T-cell (primary cell): ENCODE measurements at regions not wholly inside any gene's neighbourhood (a gene's known extent, or its start where the extent isn't known, plus 50 kb on each side); places are given as distances from the start of the nearest gene placed in this dataset.

Source experiments
- ATAC-seq, 4 experiments: fragments of 200-7000 bp in 3 of 4; fragments of 150-1000 bp in 1 of 4; cut with Tn5 transposase; replicated peaks in 1 of 4; 1 replicate in 3 of 4; 2 replicates in 1 of 4; pipeline ENCODE4 v1.10.0; 2021; ENCODE audit warnings: moderate library complexity in 3 of 4, mild to moderate bottlenecking in 2 of 4, moderate number of reproducible peaks in 1 of 4
- CTCF ChIA-PET, 2 donors: fragments of 300-600 bp; sonication (Branson Sonifier 250); formaldehyde crosslinking; loops; one replicate each; lab custom pipeline; 2022; ENCODE audit warnings: antibody characterized with exemption in 2 of 2; lab: Charles Lee
- POLR2A ChIA-PET, 2 donors: fragments of 300-600 bp; sonication (Branson Sonifier 250); formaldehyde crosslinking; loops; one replicate each; lab custom pipeline; 2022; ENCODE audit warnings: antibody characterized with exemption in 2 of 2; lab: Charles Lee
- DNase-seq, 35 experiments: peaks; one replicate each; pipeline versions ENCODE4 v3.0.0 to v3.0.0-alpha.2; 2013 to 2023
- H3K27ac ChIP-seq: one replicate; pipeline ENCODE4 v1.5.1; 2013; ENCODE audit warnings: low read length
- H3K27me3 ChIP-seq, 2 experiments: replicated peaks in 1 of 2; 1 replicate in 1 of 2; 2 replicates in 1 of 2; pipeline versions ENCODE4 v1.6.1 to v1.7.0; 2013; ENCODE audit warnings: low read length in 1 of 2, mixed read lengths in 1 of 2; ENCODE audit not compliant: control insufficient read depth in 2 of 2, insufficient read depth in 2 of 2; ENCODE audit errors: extremely low read depth in 1 of 2
- H3K36me3 ChIP-seq, 2 donors: 1 replicate in 1 of 2; 2 replicates in 1 of 2; pipeline versions ENCODE4 v1.6.1 to v1.7.0; 2013; ENCODE audit warnings: low read length in 1 of 2; ENCODE audit not compliant: control insufficient read depth in 2 of 2, insufficient read depth in 1 of 2; ENCODE audit errors: extremely low read depth in 1 of 2
- H3K4me1 ChIP-seq, 2 experiments: 1 replicate in 1 of 2; 2 replicates in 1 of 2; pipeline versions ENCODE4 v1.6.1 to v1.7.0; 2013; ENCODE audit warnings: low read length in 2 of 2, mixed read lengths in 1 of 2; ENCODE audit not compliant: insufficient read depth in 2 of 2, control insufficient read depth in 1 of 2; ENCODE audit errors: extremely low read depth in 1 of 2
- H3K4me3 ChIP-seq, 2 donors: 1 replicate in 1 of 2; 2 replicates in 1 of 2; pipeline versions ENCODE4 v1.5.1 to v1.7.0; 2013; ENCODE audit warnings: mild to moderate bottlenecking in 2 of 2, low read length in 1 of 2, moderate library complexity in 1 of 2; ENCODE audit not compliant: control insufficient read depth in 1 of 2; ENCODE audit errors: extremely low read depth in 1 of 2
- H3K9me3 ChIP-seq: 2 replicates; pipeline ENCODE4 v1.7.0; 2013
- H3K27ac Mint-ChIP-seq, 2 donors: one replicate each; pipeline ENCODE4 v1.8.0; 2020 to 2021; ENCODE audit warnings: mild to moderate bottlenecking in 2 of 2, mixed read lengths in 2 of 2
- H3K27me3 Mint-ChIP-seq, 2 donors: one replicate each; pipeline ENCODE4 v1.8.0; 2021 to 2022; ENCODE audit warnings: mixed read lengths in 2 of 2
- H3K36me3 Mint-ChIP-seq: one replicate; pipeline ENCODE4 v1.8.0; 2021; ENCODE audit warnings: mixed read lengths
- H3K4me1 Mint-ChIP-seq, 3 donors: one replicate each; pipeline ENCODE4 v1.8.0; 2020 to 2022; ENCODE audit warnings: mixed read lengths in 3 of 3, mild to moderate bottlenecking in 1 of 3
- H3K4me3 Mint-ChIP-seq, 3 donors: one replicate each; pipeline ENCODE4 v1.8.0; 2020 to 2022; ENCODE audit warnings: mild to moderate bottlenecking in 3 of 3, mixed read lengths in 3 of 3, moderate library complexity in 3 of 3
- H3K9me3 Mint-ChIP-seq, 3 donors: one replicate each; pipeline ENCODE4 v1.8.0; 2020 to 2022; ENCODE audit warnings: mixed read lengths in 3 of 3
- whole genome bisulfite sequencing: methylation state at CpG from one replicate; pipeline ENCODE4 v1.1.5; 2013; ENCODE audit warnings: missing lambda C conversion rate; ENCODE audit not compliant: insufficient coverage; 5-methylcytosine and 5-hydroxymethylcytosine counted together

DNA sequence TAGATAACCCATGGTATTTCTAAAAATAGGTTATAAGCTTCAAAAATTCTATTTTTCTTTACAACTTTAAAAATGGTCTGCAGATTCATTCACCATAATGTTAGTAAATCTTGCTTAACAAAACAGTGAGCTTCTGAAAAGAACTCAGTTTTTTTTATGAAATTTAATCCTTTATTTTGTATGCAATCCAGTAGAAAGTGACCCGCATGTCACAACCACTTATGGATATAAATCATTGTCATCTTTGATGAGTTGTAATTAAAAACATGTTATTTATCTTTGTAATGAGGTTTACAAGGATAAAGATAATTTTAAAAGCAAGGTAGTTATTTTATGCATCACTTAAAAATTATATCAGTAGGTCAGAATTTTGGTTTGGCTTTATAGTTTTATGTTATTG lies 173.5 kb upstream of the SEMA3A start:
- no peaks in the 10 kb centered on the region for H3K9me3 ChIP-seq
- CTCF ChIA-PET: no interaction called here
- Mint-ChIP-seq H3K36me3 (no peaks in the 10 kb centered on the region), H3K4me1 (no peaks in the 10 kb centered on the region), H3K27ac (no peak overlapping the region), H3K27me3 (no peaks in the 10 kb centered on the region), H3K9me3 (no peaks in the 10 kb centered on the region), H3K4me3 (no peak overlapping the region)
- H3K27ac ChIP-seq: no peak overlapping the region
- no peak for ATAC-seq
- no CpG with 5 or more reads among the region's 1 CpG for WGBS
- no peak for DNase-seq
- POLR2A ChIA-PET: no interaction called here
- no peaks in the 10 kb centered on the region for H3K27me3 ChIP-seq
- no peak overlapping the region for H3K4me3 ChIP-seq
- H3K36me3 ChIP-seq: no peaks in the 10 kb centered on the region
- H3K4me1 ChIP-seq: no peaks in the 10 kb centered on the region

DNA sequence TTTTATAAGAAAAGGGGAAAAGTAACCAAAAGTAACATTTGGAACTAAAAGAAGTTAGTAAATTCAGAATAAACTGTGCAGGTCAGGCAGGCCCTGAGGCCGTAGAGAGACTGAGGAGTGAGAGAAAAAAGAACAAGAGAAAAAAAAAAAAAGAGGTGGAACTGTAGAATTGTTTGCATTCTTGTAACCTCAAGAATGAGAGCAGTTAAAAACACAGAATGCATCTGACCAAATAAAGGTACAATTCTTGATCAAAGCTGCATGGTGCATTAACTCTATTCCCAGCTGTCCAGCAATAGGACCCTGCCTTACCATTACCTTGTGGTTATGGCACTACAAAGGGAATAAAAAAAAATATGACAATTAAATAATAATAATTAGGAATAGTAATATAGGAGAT lies 170.1 kb upstream of the SEMA3A start:
- no peaks in the 10 kb centered on the region for H3K36me3 ChIP-seq
- ATAC-seq (no peak), DNase-seq (no peak)
- no peaks in the 10 kb centered on the region for H3K27me3 ChIP-seq
- Mint-ChIP-seq H3K36me3 (no peaks in the 10 kb centered on the region), H3K27ac (no peak overlapping the region), H3K27me3 (peaks cover 0 to 6% of the 10 kb centered on the region in 2 donors), H3K9me3 (peaks cover 0 to 4% (median 0%) of the 10 kb centered on the region in 3 donors), H3K4me3 (no peak overlapping the region), H3K4me1 (no peaks in the 10 kb centered on the region)
- CTCF ChIA-PET: no interaction called here
- no peak overlapping the region for H3K4me3 ChIP-seq
- no peaks in the 10 kb centered on the region for H3K9me3 ChIP-seq
- no peak overlapping the region for H3K27ac ChIP-seq
- no peaks in the 10 kb centered on the region for H3K4me1 ChIP-seq
- POLR2A ChIA-PET: no interaction called here
- 63% methylated on average over 1 of the region's 1 CpG for WGBS

DNA sequence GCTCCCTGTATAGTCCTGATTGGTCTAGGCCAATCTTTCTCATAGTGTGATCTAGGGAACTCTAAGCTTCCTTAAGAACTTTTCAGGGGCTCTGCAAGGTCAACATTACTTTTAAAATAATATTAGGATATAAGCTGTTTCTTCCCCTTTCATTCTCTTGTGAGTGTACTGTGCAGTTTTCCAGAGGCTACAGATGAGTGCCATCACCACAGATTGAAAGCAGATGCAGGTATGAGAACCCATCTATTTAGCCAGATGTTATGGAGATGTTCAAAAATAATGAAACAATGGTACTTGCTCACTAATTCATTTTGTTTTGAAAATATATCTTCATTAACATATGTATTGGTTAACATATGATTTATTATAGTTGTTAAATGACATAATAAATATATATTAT lies 169.2 kb upstream of the SEMA3A start:
- H3K9me3 Mint-ChIP-seq: peaks cover 0 to 4% (median 2%) of the 10 kb centered on the region in 3 donors
- no peaks in the 10 kb centered on the region for H3K9me3 ChIP-seq
- CTCF ChIA-PET: no interaction called here
- POLR2A ChIA-PET: no interaction called here
- no peak overlapping the region for H3K4me3 ChIP-seq
- no peaks in the 10 kb centered on the region for H3K27me3 ChIP-seq
- H3K27ac Mint-ChIP-seq: no peak overlapping the region
- no peak overlapping the region for H3K27ac ChIP-seq
- peaks cover 0 to 6% of the 10 kb centered on the region in 2 donors for H3K27me3 Mint-ChIP-seq
- no peaks in the 10 kb centered on the region for H3K36me3 Mint-ChIP-seq
- no peaks in the 10 kb centered on the region for H3K36me3 ChIP-seq
- H3K4me1 ChIP-seq: no peaks in the 10 kb centered on the region
- DNase-seq (no peak), ATAC-seq (no peak)
- no peaks in the 10 kb centered on the region for H3K4me1 Mint-ChIP-seq
- H3K4me3 Mint-ChIP-seq: no peak overlapping the region

DNA sequence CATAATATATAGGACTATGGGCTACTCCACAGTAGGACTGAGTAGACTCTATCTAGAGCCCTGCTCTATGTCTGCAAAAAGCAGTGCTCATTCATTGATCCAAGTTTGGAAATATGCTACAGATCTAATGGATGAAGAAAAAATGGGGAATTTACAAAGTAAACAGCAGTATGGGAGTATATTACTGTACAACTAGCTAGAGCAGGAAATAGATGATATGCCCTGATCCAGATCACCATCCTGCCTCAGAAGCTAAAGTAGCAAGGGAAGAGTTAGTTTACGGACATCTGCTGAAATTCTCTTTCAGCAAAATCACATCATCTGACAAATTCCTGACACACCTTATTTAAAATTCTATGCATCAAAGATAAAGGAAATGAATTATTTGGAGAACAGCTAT lies 168.2 kb upstream of the SEMA3A start:
- Histone ChIP-seq H3K4me1 (no peaks in the 10 kb centered on the region), H3K4me3 (no peak overlapping the region), H3K27ac (no peak overlapping the region), H3K27me3 (no peaks in the 10 kb centered on the region), H3K9me3 (no peaks in the 10 kb centered on the region), H3K36me3 (no peaks in the 10 kb centered on the region)
- DNase-seq (no peak), ATAC-seq (no peak)
- WGBS: no CpG with 5 or more reads among the region's 1 CpG
- Mint-ChIP-seq H3K4me1 (no peaks in the 10 kb centered on the region), H3K9me3 (peaks cover 0 to 4% (median 4%) of the 10 kb centered on the region in 3 donors), H3K36me3 (no peaks in the 10 kb centered on the region), H3K27me3 (peaks cover 0 to 6% of the 10 kb centered on the region in 2 donors), H3K27ac (no peak overlapping the region), H3K4me3 (no peak overlapping the region)
- CTCF ChIA-PET: no interaction called here
- POLR2A ChIA-PET: no interaction called here

DNA sequence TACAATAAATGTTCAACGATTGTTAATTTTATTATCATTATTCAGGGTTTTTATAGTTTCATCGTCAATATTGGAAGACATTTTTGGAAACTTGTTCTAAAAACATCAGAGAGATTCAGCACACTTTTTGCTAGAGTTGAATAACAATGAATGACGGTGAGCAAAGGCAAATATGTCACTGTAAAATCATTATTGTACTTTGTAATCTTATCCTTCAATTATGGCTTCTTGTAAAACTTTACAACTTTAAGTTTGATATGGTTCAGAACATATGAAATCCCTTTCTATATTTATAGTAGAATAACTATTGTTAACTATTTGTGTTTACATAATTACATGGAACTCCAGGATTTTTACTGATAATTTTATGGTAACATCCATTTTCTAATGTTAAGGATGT lies 167.8 kb upstream of the SEMA3A start:
- ATAC-seq: no peak
- ChIA-PET POLR2A (no interaction called here), CTCF (no interaction called here)
- H3K27me3 ChIP-seq: no peaks in the 10 kb centered on the region
- peaks cover 0 to 4% (median 4%) of the 10 kb centered on the region in 3 donors for H3K9me3 Mint-ChIP-seq
- no CpG with 5 or more reads among the region's 3 CpGs for WGBS
- no peaks in the 10 kb centered on the region for H3K4me1 ChIP-seq
- no peaks in the 10 kb centered on the region for H3K4me1 Mint-ChIP-seq
- no peaks in the 10 kb centered on the region for H3K36me3 Mint-ChIP-seq
- no peaks in the 10 kb centered on the region for H3K9me3 ChIP-seq
- no peak overlapping the region for H3K27ac Mint-ChIP-seq
- H3K36me3 ChIP-seq: no peaks in the 10 kb centered on the region
- peaks cover 0 to 6% of the 10 kb centered on the region in 2 donors for H3K27me3 Mint-ChIP-seq
- DNase-seq: no peak
- no peak overlapping the region for H3K4me3 ChIP-seq
- H3K4me3 Mint-ChIP-seq: no peak overlapping the region
- H3K27ac ChIP-seq: no peak overlapping the region

DNA sequence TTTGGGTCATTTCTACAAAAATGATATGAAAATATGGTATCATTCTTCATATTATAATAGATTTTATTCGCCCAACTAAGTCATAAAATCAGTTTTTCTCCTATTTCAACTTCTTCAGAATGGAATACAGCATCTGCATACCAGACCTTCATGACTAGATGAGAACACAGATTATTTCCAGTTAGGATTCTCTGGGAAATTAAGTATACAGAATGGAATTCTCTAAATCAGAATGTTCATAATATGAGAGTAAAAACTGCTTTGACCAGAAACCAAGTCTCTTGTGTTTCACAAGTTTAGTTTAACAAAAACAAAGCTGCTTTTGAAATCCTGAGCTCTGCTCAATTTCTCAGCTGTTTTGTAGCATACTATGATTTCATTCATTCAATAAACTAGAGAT lies 160.3 kb upstream of the SEMA3A start:
- no peak overlapping the region for H3K27ac ChIP-seq
- H3K9me3 ChIP-seq: no peaks in the 10 kb centered on the region
- H3K4me1 Mint-ChIP-seq: no peaks in the 10 kb centered on the region

DNA sequence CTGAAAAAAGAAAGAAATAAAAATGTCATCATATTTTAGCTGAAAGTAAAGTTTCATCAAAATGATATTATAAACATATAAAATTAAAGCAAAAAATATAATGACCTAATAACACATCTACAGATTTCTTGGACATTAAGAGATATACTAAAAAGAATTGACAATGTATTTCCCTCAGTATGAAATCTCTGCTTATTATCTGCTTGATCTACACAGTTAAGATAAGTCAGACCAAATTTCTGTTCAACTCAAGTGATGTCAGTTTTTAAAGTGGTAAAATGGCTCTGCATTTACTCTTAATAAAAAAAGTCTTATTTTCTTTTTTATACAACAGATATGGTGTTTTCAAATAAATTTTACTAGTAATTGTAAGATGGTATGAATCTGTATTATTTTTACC lies 159.4 kb upstream of the SEMA3A start:
- H3K4me3 ChIP-seq: no peak overlapping the region
- ATAC-seq: no peak
- no peaks in the 10 kb centered on the region for H3K36me3 ChIP-seq
- Mint-ChIP-seq H3K4me3 (no peak overlapping the region), H3K4me1 (no peaks in the 10 kb centered on the region), H3K9me3 (peaks cover 0 to 4% (median 0%) of the 10 kb centered on the region in 3 donors), H3K36me3 (no peaks in the 10 kb centered on the region), H3K27ac (no peak overlapping the region), H3K27me3 (no peaks in the 10 kb centered on the region)
- H3K9me3 ChIP-seq: no peaks in the 10 kb centered on the region
- no peak for DNase-seq
- H3K27me3 ChIP-seq: no peaks in the 10 kb centered on the region
- H3K27ac ChIP-seq: no peak overlapping the region
- POLR2A ChIA-PET: no interaction called here
- H3K4me1 ChIP-seq: no peaks in the 10 kb centered on the region
- CTCF ChIA-PET: no interaction called here

More for the DNA sequence above, 160.3 kb upstream of the SEMA3A start:
- Mint-ChIP-seq H3K36me3 (no peaks in the 10 kb centered on the region), H3K27me3 (peaks cover 0 to under 1% of the 10 kb centered on the region in 2 donors), H3K27ac (no peak overlapping the region), H3K4me3 (no peak overlapping the region), H3K9me3 (peaks cover 0 to 4% (median 0%) of the 10 kb centered on the region in 3 donors)
- H3K36me3 ChIP-seq: no peaks in the 10 kb centered on the region
- DNase-seq: no peak
- no peaks in the 10 kb centered on the region for H3K27me3 ChIP-seq
- CTCF ChIA-PET: no interaction called here
- no peaks in the 10 kb centered on the region for H3K4me1 ChIP-seq
- ATAC-seq: no peak
- POLR2A ChIA-PET: no interaction called here
- WGBS: no CpG with 5 or more reads among the region's 1 CpG
- H3K4me3 ChIP-seq: no peak overlapping the region
